Suprapubic skin (tissue), 3 donors: ENCODE measurements at regions not wholly inside any gene's neighbourhood (a gene's known extent, or its start where the extent isn't known, plus 50 kb on each side); places are given as distances from the start of the nearest gene placed in this dataset.

ENCODE experiments used
- CTCF ChIP-seq, 2 donors: fragments of 200-600 bp in 1 of 2; fragments of 450-650 bp in 1 of 2; sonication (generic) in 1 of 2; IDR thresholded peaks; one replicate each; pipeline ENCODE4 v1.5.1; 2016 to 2019; ENCODE audit warnings: antibody characterized with exemption in 2 of 2, mild to moderate bottlenecking in 1 of 2, moderate library complexity in 1 of 2
- POLR2A ChIP-seq, 2 donors: fragments of 450-650 bp; IDR thresholded peaks; one replicate each; pipeline ENCODE4 v1.6.1; 2017; ENCODE audit warnings: antibody characterized with exemption in 2 of 2, mild to moderate bottlenecking in 2 of 2, moderate library complexity in 2 of 2

DNA sequence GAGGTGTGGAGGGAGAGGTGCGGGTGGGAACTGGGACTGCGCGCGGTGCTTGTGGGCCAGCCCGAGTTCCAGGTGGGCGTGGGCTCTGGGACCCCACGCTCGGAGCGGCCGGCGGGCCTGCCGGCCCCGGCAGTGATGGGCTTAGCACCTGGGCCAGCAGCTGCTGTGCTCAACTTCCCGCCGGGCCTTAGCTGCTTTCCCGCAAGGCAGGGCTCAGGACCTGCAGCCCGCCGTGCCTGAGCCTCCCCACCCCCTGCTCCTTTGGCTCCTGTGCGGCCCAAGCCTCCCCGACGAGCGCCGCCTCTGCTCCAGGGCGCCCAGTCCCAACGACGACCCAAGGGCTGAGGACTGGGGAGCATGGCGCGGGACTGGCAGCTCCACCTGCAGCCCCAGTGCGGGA, 232.7 kb downstream of the FGFR2 start:
- no peak for TF ChIP-seq POLR2A (IDR thresholded peaks at IDR 0.05)
- no peak for TF ChIP-seq CTCF (IDR thresholded peaks at IDR 0.05)
